Fibroblast of lung (primary cell): ENCODE measurements at regions not wholly inside any gene's neighbourhood (a gene's known extent, or its start where the extent isn't known, plus 50 kb on each side); places are given as distances from the start of the nearest gene placed in this dataset.

ENCODE experiments used
- DNase-seq, 2 donors: peaks; one replicate each; pipeline versions ENCODE4 v3.0.0 to v3.0.0-alpha.2; 2010; ENCODE audit warnings: low read depth in 2 of 2
- H2AFZ ChIP-seq: 2 replicates; pipeline ENCODE4 v1.5.1; 2012; ENCODE audit warnings: low read length, control low read depth, inconsistent platforms
- H3K27ac ChIP-seq: 2 replicates; pipeline ENCODE4 v1.5.1; 2011; ENCODE audit warnings: low read length, control low read depth; ENCODE audit not compliant: insufficient read depth
- H3K27me3 ChIP-seq: 2 replicates; pipeline ENCODE4 v1.5.1; 2011; ENCODE audit warnings: mild to moderate bottlenecking, low read length; ENCODE audit not compliant: control insufficient read depth, insufficient read depth
- H3K36me3 ChIP-seq: 2 replicates; pipeline ENCODE4 v1.5.1; 2011; ENCODE audit warnings: low read length; ENCODE audit not compliant: control insufficient read depth, insufficient read depth
- H3K4me1 ChIP-seq: 2 replicates; pipeline ENCODE4 v1.5.1; 2011; ENCODE audit warnings: low read length; ENCODE audit not compliant: control insufficient read depth, insufficient read depth; ENCODE audit errors: extremely low read depth
- H3K4me2 ChIP-seq: 2 replicates; pipeline ENCODE4 v1.5.1; 2011; ENCODE audit warnings: low read length, control low read depth; ENCODE audit not compliant: insufficient read depth; ENCODE audit errors: extremely low read depth
- H3K4me3 ChIP-seq, 4 experiments: fragments of 200-600 bp in 1 of 4; sonication (generic) in 1 of 4; replicated peaks in 1 of 4; 2 replicates each; pipeline ENCODE4 v1.5.1; 2011 to 2016; ENCODE audit warnings: low read length in 4 of 4, low read depth in 3 of 4, mild to moderate bottlenecking in 3 of 4, control low read depth in 2 of 4, inconsistent platforms in 1 of 4, mixed read lengths in 1 of 4; ENCODE audit not compliant: insufficient read depth in 1 of 4; ENCODE audit errors: control extremely low read depth in 1 of 4
- H3K79me2 ChIP-seq: 2 replicates; pipeline ENCODE4 v1.5.1; 2012; ENCODE audit warnings: mild to moderate bottlenecking, low read length, inconsistent platforms; ENCODE audit not compliant: control insufficient read depth, insufficient read depth
- H3K9ac ChIP-seq: 2 replicates; pipeline ENCODE4 v1.5.1; 2011; ENCODE audit warnings: mild to moderate bottlenecking, low read length, control low read depth; ENCODE audit not compliant: insufficient read depth
- H3K9me3 ChIP-seq: 2 replicates; pipeline ENCODE4 v1.5.1; 2012; ENCODE audit warnings: low read depth, low read length; ENCODE audit not compliant: control insufficient read depth, insufficient read depth
- H4K20me1 ChIP-seq: 2 replicates; pipeline ENCODE4 v1.5.1; 2011; ENCODE audit warnings: low read length; ENCODE audit not compliant: control insufficient read depth, insufficient read depth; ENCODE audit errors: extremely low read depth
- CTCF ChIP-seq, 2 donors: IDR thresholded peaks in 1 of 2; conservative IDR thresholded peaks in 1 of 2; 1 replicate in 1 of 2; 2 replicates in 1 of 2; pipeline ENCODE4 v1.5.1; 2011 to 2012; ENCODE audit warnings: low read length in 2 of 2, control low read depth in 1 of 2, inconsistent platforms in 1 of 2, low read depth in 1 of 2, mild to moderate bottlenecking in 1 of 2
- EZH2 ChIP-seq: IDR thresholded peaks from 2 replicates; pipeline ENCODE4 v1.5.1; 2012; ENCODE audit warnings: low read length, control low read depth, mild to moderate bottlenecking; ENCODE audit errors: missing control alignments

- Histone ChIP-seq H3K27ac (no peak overlapping the region), H3K9ac (no peak overlapping the region), H3K9me3 (no peaks in the 10 kb centered on the region), H3K36me3 (no peaks in the 10 kb centered on the region), H3K4me3 (no peak overlapping the region), H3K4me2 (no peak overlapping the region), H3K4me1 (no peaks in the 10 kb centered on the region), H2AFZ (no peak overlapping the region), H4K20me1 (no peaks in the 10 kb centered on the region), H3K79me2 (no peaks in the 10 kb centered on the region), H3K27me3 (no peaks in the 10 kb centered on the region)
- no peak for DNase-seq
- no peak for TF ChIP-seq EZH2
- no peak for TF ChIP-seq CTCF (conservative IDR thresholded peaks at IDR 0.05 in 1 of 2, IDR thresholded peaks at IDR 0.05 in 1 of 2; ENCODE audit: low read depth in 1 of 2, low read length in 2 of 2)
Observed at GRCh38 chr16:50957056-50957455, 194.0 kb downstream of the SALL1 start.

- no peak for DNase-seq
- no peaks in the 10 kb centered on the region for H3K27me3 ChIP-seq
- H3K9me3 ChIP-seq = no peaks in the 10 kb centered on the region
- no peak for TF ChIP-seq CTCF (conservative IDR thresholded peaks at IDR 0.05 in 1 of 2, IDR thresholded peaks at IDR 0.05 in 1 of 2; ENCODE audit: low read depth in 1 of 2, low read length in 2 of 2)
- no peak for TF ChIP-seq EZH2
- H2AFZ ChIP-seq = no peak overlapping the region
- H3K36me3 ChIP-seq = no peaks in the 10 kb centered on the region
- no peaks in the 10 kb centered on the region for H3K79me2 ChIP-seq
- no peaks in the 10 kb centered on the region for H4K20me1 ChIP-seq
- H3K4me2 ChIP-seq = no peak overlapping the region
- H3K27ac ChIP-seq = no peak overlapping the region
- H3K4me1 ChIP-seq = no peaks in the 10 kb centered on the region
- no peak overlapping the region for H3K4me3 ChIP-seq
- no peak overlapping the region for H3K9ac ChIP-seq
Observed at GRCh38 chr16:50956637-50957036, 194.4 kb downstream of the SALL1 start.

GRCh38 chr16:50955311-50955710, 195.8 kb downstream of the SALL1 start:
- no peak overlapping the region for H3K9ac ChIP-seq
- no peak overlapping the region for H3K4me2 ChIP-seq
- no peaks in the 10 kb centered on the region for H3K4me1 ChIP-seq
- H4K20me1 ChIP-seq = no peaks in the 10 kb centered on the region
- no peaks in the 10 kb centered on the region for H3K27me3 ChIP-seq
- no peak overlapping the region for H3K27ac ChIP-seq
- H3K4me3 ChIP-seq = no peak overlapping the region
- H3K36me3 ChIP-seq = no peaks in the 10 kb centered on the region
- H2AFZ ChIP-seq = no peak overlapping the region
- no peaks in the 10 kb centered on the region for H3K9me3 ChIP-seq
- TF ChIP-seq CTCF (conservative IDR thresholded peaks at IDR 0.05 in 1 of 2, IDR thresholded peaks at IDR 0.05 in 1 of 2; ENCODE audit: low read depth in 1 of 2, low read length in 2 of 2) = no peak
- no peaks in the 10 kb centered on the region for H3K79me2 ChIP-seq
- no peak for DNase-seq
